Lower lobe of right lung (tissue), 2 donors: ENCODE measurements at regions not wholly inside any gene's neighbourhood (a gene's known extent, or its start where the extent isn't known, plus 50 kb on each side); places are given as distances from the start of the nearest gene placed in this dataset.

Experiments used
- ATAC-seq, 2 donors: fragments of 200-7000 bp; cut with Tn5 transposase; one replicate each; pipeline ENCODE4 v1.9.1; 2020 to 2022; ENCODE audit warnings: mild to moderate bottlenecking in 2 of 2, moderate library complexity in 2 of 2
- DNase-seq: peaks from one replicate; pipeline ENCODE4 v3.0.0-alpha.2; 2020
- H3K27ac ChIP-seq: fragments of 200-600 bp; one replicate; pipeline ENCODE4 v1.8.0; 2022
- H3K27me3 ChIP-seq: fragments of 200-600 bp; one replicate; pipeline ENCODE4 v1.8.0; 2022; ENCODE audit warnings: low read depth
- H3K36me3 ChIP-seq: fragments of 200-600 bp; one replicate; pipeline ENCODE4 v1.8.0; 2022; ENCODE audit warnings: mild to moderate bottlenecking
- H3K4me1 ChIP-seq: fragments of 200-600 bp; one replicate; pipeline ENCODE4 v1.8.0; 2022
- H3K4me3 ChIP-seq: fragments of 200-600 bp; one replicate; pipeline ENCODE4 v1.8.0; 2022; ENCODE audit warnings: mild to moderate bottlenecking
- H3K9me3 ChIP-seq: fragments of 200-600 bp; one replicate; pipeline ENCODE4 v1.8.0; 2022
- CTCF ChIP-seq: fragments of 200-600 bp; IDR thresholded peaks from one replicate; pipeline ENCODE4 v1.8.0; 2022; ENCODE audit warnings: antibody characterized with exemption, mild to moderate bottlenecking
- intact Hi-C: fragments of 100-400 bp; cut with DNase I; formaldehyde crosslinking; loops from one replicate; pipeline ENCODE4 v1.11.0; 2022
- donor health status: DM: no; HTN: yes; CAD: no; lungs with severe emphysema.

DNA sequence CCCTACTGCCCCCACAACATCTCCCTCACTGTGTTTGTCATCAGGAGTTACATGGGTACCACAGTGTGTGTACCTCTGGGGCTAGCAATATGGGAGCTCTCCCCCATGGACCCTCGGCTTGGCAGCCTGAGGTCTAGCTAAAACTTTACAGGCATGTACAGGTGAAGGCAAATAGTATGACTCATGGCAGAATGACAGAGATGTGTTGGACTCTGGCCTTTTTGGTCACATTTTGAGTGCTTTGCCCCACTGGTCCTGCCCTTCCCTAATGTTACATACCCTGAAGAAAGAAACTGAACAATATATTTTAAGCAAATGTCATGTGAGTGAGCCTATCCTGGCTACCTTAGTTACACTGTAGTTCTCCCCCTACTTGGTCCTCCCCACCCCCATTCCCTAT, 124.0 kb downstream of the NGF start:
- Histone ChIP-seq H3K4me3 (no peak overlapping the region), H3K4me1 (no peaks in the 10 kb centered on the region), H3K27me3 (no peaks in the 10 kb centered on the region), H3K27ac (no peak overlapping the region), H3K9me3 (no peaks in the 10 kb centered on the region), H3K36me3 (no peaks in the 10 kb centered on the region)
- DNase-seq (no peak), ATAC-seq (no peak)
- intact Hi-C loops, result no loop called here
- TF ChIP-seq CTCF, result no peak

DNA sequence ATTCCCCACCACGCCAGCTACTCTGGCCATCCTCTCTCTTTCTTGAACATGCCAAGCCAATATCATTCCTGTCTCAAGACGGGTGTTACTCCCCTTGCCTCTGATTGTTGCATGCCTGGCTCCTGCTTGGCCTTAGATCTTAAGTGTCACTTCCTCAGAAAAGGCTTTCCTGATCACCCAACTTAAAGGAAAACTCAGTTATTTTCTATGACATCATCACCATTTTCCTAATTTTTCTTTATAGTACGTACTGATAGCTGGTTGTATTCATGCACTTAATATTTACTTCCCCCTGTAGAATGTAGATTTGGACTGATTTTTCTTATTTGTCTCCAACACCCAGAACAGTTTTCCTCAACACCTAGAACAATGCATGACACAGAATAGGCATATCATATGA, 123.8 kb upstream of the TSPAN2 start:
- DNase-seq, result no peak
- no peak for TF ChIP-seq CTCF
- no peaks in the 10 kb centered on the region for H3K4me1 ChIP-seq
- H3K4me3 ChIP-seq, result no peak overlapping the region
- H3K9me3 ChIP-seq, result no peaks in the 10 kb centered on the region
- no peaks in the 10 kb centered on the region for H3K36me3 ChIP-seq
- no peaks in the 10 kb centered on the region for H3K27me3 ChIP-seq
- H3K27ac ChIP-seq, result no peak overlapping the region
- no peak for ATAC-seq
- intact Hi-C loops, result no loop called here

GRCh38 chr1:115211071-115211745, 121.9 kb upstream of the TSPAN2 start:
- no peaks in the 10 kb centered on the region for H3K4me1 ChIP-seq
- no peaks in the 10 kb centered on the region for H3K27me3 ChIP-seq
- no peak for DNase-seq
- no peak overlapping the region for H3K4me3 ChIP-seq
- H3K27ac ChIP-seq, result no peak overlapping the region
- H3K36me3 ChIP-seq, result no peaks in the 10 kb centered on the region
- H3K9me3 ChIP-seq, result no peaks in the 10 kb centered on the region
- no peak for TF ChIP-seq CTCF
- no peak for ATAC-seq
- intact Hi-C loops, result no loop called here

DNA sequence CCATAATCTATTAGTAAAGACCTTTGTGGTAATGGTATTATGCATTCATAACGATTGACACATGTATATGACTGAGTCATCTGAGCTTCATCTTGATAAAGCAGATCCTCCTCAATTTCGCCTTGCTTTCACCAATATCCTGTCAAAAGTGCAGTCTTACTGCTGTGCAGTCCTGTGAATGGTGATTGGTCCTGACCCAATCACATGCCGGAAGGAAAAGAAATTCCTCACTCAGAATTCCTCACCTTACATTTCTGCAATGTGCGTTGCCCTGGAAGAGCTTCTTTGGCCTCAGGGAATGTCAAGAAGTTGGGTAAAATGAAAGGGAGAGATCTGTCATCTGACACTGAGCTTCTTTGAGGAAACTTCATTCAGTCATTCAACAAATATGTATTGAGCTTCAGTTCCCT, 121.0 kb upstream of the TSPAN2 start:
- H3K4me1 ChIP-seq, result no peaks in the 10 kb centered on the region
- intact Hi-C loops, result no loop called here
- TF ChIP-seq CTCF, result no peak
- no peak overlapping the region for H3K4me3 ChIP-seq
- DNase-seq, result no peak
- no peaks in the 10 kb centered on the region for H3K9me3 ChIP-seq
- no peak overlapping the region for H3K27ac ChIP-seq
- no peak for ATAC-seq
- H3K27me3 ChIP-seq, result no peaks in the 10 kb centered on the region
- no peaks in the 10 kb centered on the region for H3K36me3 ChIP-seq

GRCh38 chr1:115204513-115204912, 115.2 kb upstream of the TSPAN2 start:
- no peak overlapping the region for H3K27ac ChIP-seq
- no peaks in the 10 kb centered on the region for H3K9me3 ChIP-seq
- H3K4me1 ChIP-seq, result no peaks in the 10 kb centered on the region
- H3K36me3 ChIP-seq, result no peaks in the 10 kb centered on the region
- ATAC-seq (no peak), DNase-seq (no peak)
- no peaks in the 10 kb centered on the region for H3K27me3 ChIP-seq
- no peak for TF ChIP-seq CTCF
- intact Hi-C loops, result no loop called here
- no peak overlapping the region for H3K4me3 ChIP-seq
